ENCODE measurements at regions not wholly inside any gene's neighbourhood (a gene's known extent, or its start where the extent isn't known, plus 50 kb on each side); places are given as distances from the start of the nearest gene placed in this dataset.

DNA sequence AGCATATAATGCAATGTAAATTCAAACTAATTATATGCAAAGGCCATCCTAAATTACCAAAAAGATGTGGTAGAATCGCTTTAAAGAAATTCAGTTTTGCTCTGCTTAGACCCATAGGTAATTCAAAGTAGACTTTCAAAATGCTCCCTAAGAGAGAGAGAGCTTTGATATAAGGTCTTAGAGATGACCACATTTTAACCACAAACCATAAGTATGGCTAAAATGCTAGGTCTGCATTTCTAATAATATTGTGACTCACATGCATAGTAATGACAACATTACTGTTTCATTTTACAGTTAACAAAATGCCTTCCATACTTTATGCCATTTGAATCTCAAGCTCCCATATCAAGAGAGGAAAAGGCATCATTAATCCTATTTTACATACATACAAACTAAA, 144.5 kb downstream of the RAD51AP2 start:
- TF ChIP-seq, protein P1, sequence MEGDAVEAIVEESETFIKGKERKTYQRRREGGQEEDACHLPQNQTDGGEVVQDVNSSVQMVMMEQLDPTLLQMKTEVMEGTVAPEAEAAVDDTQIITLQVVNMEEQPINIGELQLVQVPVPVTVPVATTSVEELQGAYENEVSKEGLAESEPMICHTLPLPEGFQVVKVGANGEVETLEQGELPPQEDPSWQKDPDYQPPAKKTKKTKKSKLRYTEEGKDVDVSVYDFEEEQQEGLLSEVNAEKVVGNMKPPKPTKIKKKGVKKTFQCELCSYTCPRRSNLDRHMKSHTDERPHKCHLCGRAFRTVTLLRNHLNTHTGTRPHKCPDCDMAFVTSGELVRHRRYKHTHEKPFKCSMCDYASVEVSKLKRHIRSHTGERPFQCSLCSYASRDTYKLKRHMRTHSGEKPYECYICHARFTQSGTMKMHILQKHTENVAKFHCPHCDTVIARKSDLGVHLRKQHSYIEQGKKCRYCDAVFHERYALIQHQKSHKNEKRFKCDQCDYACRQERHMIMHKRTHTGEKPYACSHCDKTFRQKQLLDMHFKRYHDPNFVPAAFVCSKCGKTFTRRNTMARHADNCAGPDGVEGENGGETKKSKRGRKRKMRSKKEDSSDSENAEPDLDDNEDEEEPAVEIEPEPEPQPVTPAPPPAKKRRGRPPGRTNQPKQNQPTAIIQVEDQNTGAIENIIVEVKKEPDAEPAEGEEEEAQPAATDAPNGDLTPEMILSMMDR (conservative IDR thresholded peaks at IDR 0.05; ENCODE audit: low read depth in 2 of 2), result no peak
- TF ChIP-seq CREB1 (CRISPR knock-in tag; IDR thresholded peaks at IDR 0.05; ENCODE audit: low read depth), result no peak
- no peak for TF ChIP-seq POLR2AphosphoS5 (IDR thresholded peaks at IDR 0.05; ENCODE audit: low read depth)
- TF ChIP-seq, protein P2, sequence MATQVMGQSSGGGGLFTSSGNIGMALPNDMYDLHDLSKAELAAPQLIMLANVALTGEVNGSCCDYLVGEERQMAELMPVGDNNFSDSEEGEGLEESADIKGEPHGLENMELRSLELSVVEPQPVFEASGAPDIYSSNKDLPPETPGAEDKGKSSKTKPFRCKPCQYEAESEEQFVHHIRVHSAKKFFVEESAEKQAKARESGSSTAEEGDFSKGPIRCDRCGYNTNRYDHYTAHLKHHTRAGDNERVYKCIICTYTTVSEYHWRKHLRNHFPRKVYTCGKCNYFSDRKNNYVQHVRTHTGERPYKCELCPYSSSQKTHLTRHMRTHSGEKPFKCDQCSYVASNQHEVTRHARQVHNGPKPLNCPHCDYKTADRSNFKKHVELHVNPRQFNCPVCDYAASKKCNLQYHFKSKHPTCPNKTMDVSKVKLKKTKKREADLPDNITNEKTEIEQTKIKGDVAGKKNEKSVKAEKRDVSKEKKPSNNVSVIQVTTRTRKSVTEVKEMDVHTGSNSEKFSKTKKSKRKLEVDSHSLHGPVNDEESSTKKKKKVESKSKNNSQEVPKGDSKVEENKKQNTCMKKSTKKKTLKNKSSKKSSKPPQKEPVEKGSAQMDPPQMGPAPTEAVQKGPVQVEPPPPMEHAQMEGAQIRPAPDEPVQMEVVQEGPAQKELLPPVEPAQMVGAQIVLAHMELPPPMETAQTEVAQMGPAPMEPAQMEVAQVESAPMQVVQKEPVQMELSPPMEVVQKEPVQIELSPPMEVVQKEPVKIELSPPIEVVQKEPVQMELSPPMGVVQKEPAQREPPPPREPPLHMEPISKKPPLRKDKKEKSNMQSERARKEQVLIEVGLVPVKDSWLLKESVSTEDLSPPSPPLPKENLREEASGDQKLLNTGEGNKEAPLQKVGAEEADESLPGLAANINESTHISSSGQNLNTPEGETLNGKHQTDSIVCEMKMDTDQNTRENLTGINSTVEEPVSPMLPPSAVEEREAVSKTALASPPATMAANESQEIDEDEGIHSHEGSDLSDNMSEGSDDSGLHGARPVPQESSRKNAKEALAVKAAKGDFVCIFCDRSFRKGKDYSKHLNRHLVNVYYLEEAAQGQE (IDR thresholded peaks at IDR 0.05; ENCODE audit: unreplicated experiment), result no peak
- no peak for TF ChIP-seq EZH2 (IDR thresholded peaks at IDR 0.05; ENCODE audit: low read depth, unreplicated experiment)
- no peak for TF ChIP-seq EZH2phosphoT487 (IDR thresholded peaks at IDR 0.05; ENCODE audit: unreplicated experiment)
- TF ChIP-seq, protein P3, sequence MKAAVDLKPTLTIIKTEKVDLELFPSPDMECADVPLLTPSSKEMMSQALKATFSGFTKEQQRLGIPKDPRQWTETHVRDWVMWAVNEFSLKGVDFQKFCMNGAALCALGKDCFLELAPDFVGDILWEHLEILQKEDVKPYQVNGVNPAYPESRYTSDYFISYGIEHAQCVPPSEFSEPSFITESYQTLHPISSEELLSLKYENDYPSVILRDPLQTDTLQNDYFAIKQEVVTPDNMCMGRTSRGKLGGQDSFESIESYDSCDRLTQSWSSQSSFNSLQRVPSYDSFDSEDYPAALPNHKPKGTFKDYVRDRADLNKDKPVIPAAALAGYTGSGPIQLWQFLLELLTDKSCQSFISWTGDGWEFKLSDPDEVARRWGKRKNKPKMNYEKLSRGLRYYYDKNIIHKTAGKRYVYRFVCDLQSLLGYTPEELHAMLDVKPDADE (IDR thresholded peaks at IDR 0.05), result no peak
- TF ChIP-seq ZNF114 (CRISPR knock-in tag; IDR thresholded peaks at IDR 0.05), result no peak
- no peak for TF ChIP-seq NANOG (IDR thresholded peaks at IDR 0.05; ENCODE audit: borderline replicate concordance)
- no peak for TF ChIP-seq JUNB (IDR thresholded peaks at IDR 0.05; ENCODE audit: unreplicated experiment)
- TF ChIP-seq, protein P4, sequence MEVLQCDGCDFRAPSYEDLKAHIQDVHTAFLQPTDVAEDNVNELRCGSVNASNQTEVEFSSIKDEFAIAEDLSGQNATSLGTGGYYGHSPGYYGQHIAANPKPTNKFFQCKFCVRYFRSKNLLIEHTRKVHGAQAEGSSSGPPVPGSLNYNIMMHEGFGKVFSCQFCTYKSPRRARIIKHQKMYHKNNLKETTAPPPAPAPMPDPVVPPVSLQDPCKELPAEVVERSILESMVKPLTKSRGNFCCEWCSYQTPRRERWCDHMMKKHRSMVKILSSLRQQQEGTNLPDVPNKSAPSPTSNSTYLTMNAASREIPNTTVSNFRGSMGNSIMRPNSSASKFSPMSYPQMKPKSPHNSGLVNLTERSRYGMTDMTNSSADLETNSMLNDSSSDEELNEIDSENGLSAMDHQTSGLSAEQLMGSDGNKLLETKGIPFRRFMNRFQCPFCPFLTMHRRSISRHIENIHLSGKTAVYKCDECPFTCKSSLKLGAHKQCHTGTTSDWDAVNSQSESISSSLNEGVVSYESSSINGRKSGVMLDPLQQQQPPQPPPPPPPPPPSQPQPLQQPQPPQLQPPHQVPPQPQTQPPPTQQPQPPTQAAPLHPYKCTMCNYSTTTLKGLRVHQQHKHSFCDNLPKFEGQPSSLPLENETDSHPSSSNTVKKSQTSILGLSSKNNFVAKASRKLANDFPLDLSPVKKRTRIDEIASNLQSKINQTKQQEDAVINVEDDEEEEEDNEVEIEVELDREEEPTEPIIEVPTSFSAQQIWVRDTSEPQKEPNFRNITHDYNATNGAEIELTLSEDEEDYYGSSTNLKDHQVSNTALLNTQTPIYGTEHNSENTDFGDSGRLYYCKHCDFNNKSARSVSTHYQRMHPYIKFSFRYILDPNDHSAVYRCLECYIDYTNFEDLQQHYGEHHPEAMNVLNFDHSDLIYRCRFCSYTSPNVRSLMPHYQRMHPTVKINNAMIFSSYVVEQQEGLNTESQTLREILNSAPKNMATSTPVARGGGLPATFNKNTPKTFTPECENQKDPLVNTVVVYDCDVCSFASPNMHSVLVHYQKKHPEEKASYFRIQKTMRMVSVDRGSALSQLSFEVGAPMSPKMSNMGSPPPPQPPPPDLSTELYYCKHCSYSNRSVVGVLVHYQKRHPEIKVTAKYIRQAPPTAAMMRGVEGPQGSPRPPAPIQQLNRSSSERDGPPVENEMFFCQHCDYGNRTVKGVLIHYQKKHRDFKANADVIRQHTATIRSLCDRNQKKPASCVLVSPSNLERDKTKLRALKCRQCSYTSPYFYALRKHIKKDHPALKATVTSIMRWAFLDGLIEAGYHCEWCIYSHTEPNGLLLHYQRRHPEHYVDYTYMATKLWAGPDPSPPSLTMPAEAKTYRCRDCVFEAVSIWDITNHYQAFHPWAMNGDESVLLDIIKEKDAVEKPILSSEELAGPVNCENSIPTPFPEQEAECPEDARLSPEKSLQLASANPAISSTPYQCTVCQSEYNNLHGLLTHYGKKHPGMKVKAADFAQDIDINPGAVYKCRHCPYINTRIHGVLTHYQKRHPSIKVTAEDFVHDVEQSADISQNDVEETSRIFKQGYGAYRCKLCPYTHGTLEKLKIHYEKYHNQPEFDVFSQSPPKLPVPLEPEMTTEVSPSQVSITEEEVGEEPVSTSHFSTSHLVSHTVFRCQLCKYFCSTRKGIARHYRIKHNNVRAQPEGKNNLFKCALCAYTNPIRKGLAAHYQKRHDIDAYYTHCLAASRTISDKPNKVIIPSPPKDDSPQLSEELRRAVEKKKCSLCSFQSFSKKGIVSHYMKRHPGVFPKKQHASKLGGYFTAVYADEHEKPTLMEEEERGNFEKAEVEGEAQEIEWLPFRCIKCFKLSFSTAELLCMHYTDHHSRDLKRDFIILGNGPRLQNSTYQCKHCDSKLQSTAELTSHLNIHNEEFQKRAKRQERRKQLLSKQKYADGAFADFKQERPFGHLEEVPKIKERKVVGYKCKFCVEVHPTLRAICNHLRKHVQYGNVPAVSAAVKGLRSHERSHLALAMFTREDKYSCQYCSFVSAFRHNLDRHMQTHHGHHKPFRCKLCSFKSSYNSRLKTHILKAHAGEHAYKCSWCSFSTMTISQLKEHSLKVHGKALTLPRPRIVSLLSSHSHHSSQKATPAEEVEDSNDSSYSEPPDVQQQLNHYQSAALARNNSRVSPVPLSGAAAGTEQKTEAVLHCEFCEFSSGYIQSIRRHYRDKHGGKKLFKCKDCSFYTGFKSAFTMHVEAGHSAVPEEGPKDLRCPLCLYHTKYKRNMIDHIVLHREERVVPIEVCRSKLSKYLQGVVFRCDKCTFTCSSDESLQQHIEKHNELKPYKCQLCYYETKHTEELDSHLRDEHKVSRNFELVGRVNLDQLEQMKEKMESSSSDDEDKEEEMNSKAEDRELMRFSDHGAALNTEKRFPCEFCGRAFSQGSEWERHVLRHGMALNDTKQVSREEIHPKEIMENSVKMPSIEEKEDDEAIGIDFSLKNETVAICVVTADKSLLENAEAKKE (CRISPR knock-in tag; IDR thresholded peaks at IDR 0.05), result no peak
- no peak for TF ChIP-seq STAT1 (IDR thresholded peaks at IDR 0.05; ENCODE audit: unreplicated experiment)

Data from GM23338 (cell line).